Stimulated activated memory B cell treated with anti-CD40 and anti-IgM and Interleukin-4, amounts not matched to agents 10 μg/mL and 1 μg/mL and 100 μg/mL, for 72 hours (primary cell): ENCODE measurements at regions not wholly inside any gene's neighbourhood (a gene's known extent, or its start where the extent isn't known, plus 50 kb on each side); places are given as distances from the start of the nearest gene placed in this dataset.

ENCODE experiments used
- ATAC-seq: fragments of 150-1000 bp; cut with Tn5 transposase; 2 replicates; pipeline ENCODE4 v1.10.0; 2021
- H3K27ac Mint-ChIP-seq: one replicate; pipeline ENCODE4 v1.8.0; 2022; ENCODE audit warnings: mild to moderate bottlenecking, mixed read lengths
- H3K27me3 Mint-ChIP-seq: one replicate; pipeline ENCODE4 v1.8.0; 2022; ENCODE audit warnings: mixed read lengths
- H3K36me3 Mint-ChIP-seq: one replicate; pipeline ENCODE4 v1.8.0; 2022; ENCODE audit warnings: mixed read lengths
- H3K4me1 Mint-ChIP-seq: one replicate; pipeline ENCODE4 v1.8.0; 2022; ENCODE audit warnings: mixed read lengths
- H3K4me3 Mint-ChIP-seq: one replicate; pipeline ENCODE4 v1.8.0; 2022; ENCODE audit warnings: mild to moderate bottlenecking, moderate library complexity, mixed read lengths
- H3K9me3 Mint-ChIP-seq: one replicate; pipeline ENCODE4 v1.8.0; 2022; ENCODE audit warnings: mixed read lengths

DNA sequence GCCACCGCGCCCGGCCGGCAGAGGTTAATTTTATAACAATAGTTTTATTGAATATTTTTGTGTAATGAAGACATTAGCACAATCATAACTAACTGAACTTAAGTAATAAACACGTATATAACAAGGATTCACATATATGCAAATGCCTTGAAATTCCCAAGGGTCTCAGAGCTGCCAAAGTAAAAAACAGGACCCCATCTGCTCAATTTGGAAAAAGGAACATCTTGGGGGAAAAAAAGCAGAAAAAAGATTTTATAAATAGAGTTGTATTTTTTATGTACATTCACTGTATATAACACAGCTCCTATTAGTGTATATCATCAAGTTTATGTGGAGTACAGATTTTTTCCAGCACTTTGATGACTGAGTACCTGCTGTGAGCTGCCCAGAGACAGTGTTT lies 366.7 kb downstream of the BRINP1 start:
- no peaks in the 10 kb centered on the region for H3K9me3 Mint-ChIP-seq
- no peak overlapping the region for H3K4me3 Mint-ChIP-seq
- no peak overlapping the region for H3K27ac Mint-ChIP-seq
- no peaks in the 10 kb centered on the region for H3K36me3 Mint-ChIP-seq
- H3K4me1 Mint-ChIP-seq = no peaks in the 10 kb centered on the region
- H3K27me3 Mint-ChIP-seq = no peaks in the 10 kb centered on the region
- no peak for ATAC-seq

DNA sequence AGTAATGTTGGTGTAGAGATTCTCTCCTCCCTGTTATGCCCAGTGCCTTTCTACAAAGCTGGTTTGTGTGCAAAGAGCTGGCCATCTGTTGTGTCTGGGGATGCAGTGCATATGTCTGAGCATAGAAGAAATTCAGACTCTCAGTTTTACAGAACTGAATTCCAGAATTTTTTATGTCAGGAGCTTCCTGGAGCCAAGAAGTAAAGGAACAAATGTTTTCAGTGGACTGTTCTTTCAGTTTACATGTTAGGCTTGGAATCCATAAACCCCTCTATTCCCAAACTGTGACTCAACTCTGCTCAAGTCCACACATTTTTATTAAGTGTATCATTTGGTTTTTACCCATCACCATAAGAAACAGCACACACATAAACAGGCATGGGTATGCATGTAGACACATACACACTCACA lies 366.0 kb downstream of the BRINP1 start:
- H3K27me3 Mint-ChIP-seq = no peaks in the 10 kb centered on the region
- H3K4me3 Mint-ChIP-seq = no peak overlapping the region
- H3K27ac Mint-ChIP-seq = no peak overlapping the region
- no peaks in the 10 kb centered on the region for H3K9me3 Mint-ChIP-seq
- H3K36me3 Mint-ChIP-seq = no peaks in the 10 kb centered on the region
- no peak for ATAC-seq
- H3K4me1 Mint-ChIP-seq = no peaks in the 10 kb centered on the region

GRCh38 chr9:119003882-119004617 lies 365.2 kb downstream of the BRINP1 start:
- H3K4me1 Mint-ChIP-seq = no peaks in the 10 kb centered on the region
- ATAC-seq = no peak
- no peaks in the 10 kb centered on the region for H3K36me3 Mint-ChIP-seq
- no peak overlapping the region for H3K4me3 Mint-ChIP-seq
- no peaks in the 10 kb centered on the region for H3K9me3 Mint-ChIP-seq
- H3K27ac Mint-ChIP-seq = no peak overlapping the region
- H3K27me3 Mint-ChIP-seq = no peaks in the 10 kb centered on the region

DNA sequence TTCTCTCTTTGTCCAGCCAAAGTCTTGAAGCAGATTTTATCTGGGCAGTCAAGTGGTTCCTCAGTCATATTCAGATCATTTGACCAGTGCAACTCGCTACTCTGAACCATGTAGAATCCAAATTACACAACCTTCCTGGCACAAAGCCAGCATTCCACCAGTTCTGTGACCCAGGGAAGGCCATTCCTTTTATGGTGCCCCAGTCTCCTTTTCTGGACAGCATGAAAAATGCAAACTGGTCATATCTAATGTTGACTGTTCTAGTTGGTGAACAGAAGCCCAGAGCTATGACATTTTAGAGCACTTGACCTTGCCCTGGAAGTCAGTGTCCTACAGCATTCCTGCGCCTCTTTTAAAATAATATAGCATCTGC lies 364.6 kb downstream of the BRINP1 start:
- H3K4me3 Mint-ChIP-seq = no peak overlapping the region
- no peak overlapping the region for H3K27ac Mint-ChIP-seq
- no peaks in the 10 kb centered on the region for H3K27me3 Mint-ChIP-seq
- ATAC-seq = no peak
- H3K36me3 Mint-ChIP-seq = no peaks in the 10 kb centered on the region
- H3K4me1 Mint-ChIP-seq = no peaks in the 10 kb centered on the region
- H3K9me3 Mint-ChIP-seq = no peaks in the 10 kb centered on the region

GRCh38 chr9:119005162-119005561 lies 364.1 kb downstream of the BRINP1 start:
- no peaks in the 10 kb centered on the region for H3K36me3 Mint-ChIP-seq
- no peak for ATAC-seq
- H3K4me3 Mint-ChIP-seq = no peak overlapping the region
- no peaks in the 10 kb centered on the region for H3K9me3 Mint-ChIP-seq
- no peaks in the 10 kb centered on the region for H3K4me1 Mint-ChIP-seq
- H3K27me3 Mint-ChIP-seq = no peaks in the 10 kb centered on the region
- H3K27ac Mint-ChIP-seq = no peak overlapping the region

GRCh38 chr9:119009249-119009648 lies 360.0 kb downstream of the BRINP1 start:
- no peaks in the 10 kb centered on the region for H3K4me1 Mint-ChIP-seq
- H3K9me3 Mint-ChIP-seq = no peaks in the 10 kb centered on the region
- H3K36me3 Mint-ChIP-seq = no peaks in the 10 kb centered on the region
- no peak overlapping the region for H3K27ac Mint-ChIP-seq
- ATAC-seq = no peak
- no peaks in the 10 kb centered on the region for H3K27me3 Mint-ChIP-seq
- no peak overlapping the region for H3K4me3 Mint-ChIP-seq

DNA sequence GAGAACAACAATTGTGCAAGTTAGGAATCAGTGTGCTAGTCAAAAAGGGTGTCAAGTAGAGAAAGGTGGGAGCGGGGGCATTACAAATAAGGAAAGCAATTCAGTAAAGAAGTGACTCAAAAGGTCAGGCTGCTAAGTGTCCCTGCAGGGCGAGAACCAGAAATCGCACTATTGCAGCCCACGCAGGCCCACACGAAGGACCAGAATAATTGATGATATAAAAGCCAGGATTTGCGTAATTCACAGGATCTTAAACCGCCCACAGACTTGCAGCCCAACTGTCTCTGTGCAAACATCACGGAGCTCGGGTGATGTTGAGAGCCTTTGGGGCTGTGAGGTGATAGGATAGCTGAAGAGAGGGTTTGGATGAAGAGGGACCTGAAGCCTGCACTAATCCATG lies 349.0 kb downstream of the BRINP1 start:
- no peak for ATAC-seq
- no peak overlapping the region for H3K27ac Mint-ChIP-seq
- H3K4me3 Mint-ChIP-seq = no peak overlapping the region
- H3K36me3 Mint-ChIP-seq = no peaks in the 10 kb centered on the region
- H3K9me3 Mint-ChIP-seq = peaks cover 4% of the 10 kb centered on the region
- no peaks in the 10 kb centered on the region for H3K4me1 Mint-ChIP-seq
- H3K27me3 Mint-ChIP-seq = no peaks in the 10 kb centered on the region

DNA sequence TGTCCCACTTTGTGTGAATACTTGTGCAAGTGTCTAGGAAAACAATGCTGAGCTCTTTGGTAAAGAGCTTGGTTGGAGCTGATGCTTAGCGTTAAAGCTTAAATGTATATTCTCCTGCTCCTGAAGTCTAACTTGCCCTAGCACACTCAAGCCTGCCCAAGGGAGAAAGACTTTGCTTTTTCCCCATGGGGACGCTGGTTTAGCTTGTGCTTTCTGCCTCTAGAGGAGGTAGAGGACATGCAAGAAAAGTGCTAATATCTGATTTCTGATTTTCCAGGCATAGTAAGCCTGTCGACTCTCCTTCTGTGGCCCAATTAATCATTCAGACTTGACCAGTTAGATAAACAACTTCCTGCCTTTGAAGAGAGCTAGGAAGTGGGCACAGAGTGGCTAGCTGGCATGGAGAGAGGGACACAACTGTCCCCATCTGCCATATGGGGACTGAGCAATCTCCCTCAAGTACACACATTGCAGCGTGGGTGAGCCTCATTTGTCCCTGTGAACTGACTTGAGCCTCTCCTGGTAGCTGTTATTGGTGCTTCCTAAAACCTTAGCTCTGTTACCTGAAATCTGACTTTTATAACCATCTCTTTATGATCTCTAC lies 348.4 kb downstream of the BRINP1 start:
- peaks cover 3% of the 10 kb centered on the region for H3K9me3 Mint-ChIP-seq
- no peak overlapping the region for H3K4me3 Mint-ChIP-seq
- no peaks in the 10 kb centered on the region for H3K4me1 Mint-ChIP-seq
- no peaks in the 10 kb centered on the region for H3K27me3 Mint-ChIP-seq
- H3K36me3 Mint-ChIP-seq = no peaks in the 10 kb centered on the region
- no peak for ATAC-seq
- no peak overlapping the region for H3K27ac Mint-ChIP-seq

DNA sequence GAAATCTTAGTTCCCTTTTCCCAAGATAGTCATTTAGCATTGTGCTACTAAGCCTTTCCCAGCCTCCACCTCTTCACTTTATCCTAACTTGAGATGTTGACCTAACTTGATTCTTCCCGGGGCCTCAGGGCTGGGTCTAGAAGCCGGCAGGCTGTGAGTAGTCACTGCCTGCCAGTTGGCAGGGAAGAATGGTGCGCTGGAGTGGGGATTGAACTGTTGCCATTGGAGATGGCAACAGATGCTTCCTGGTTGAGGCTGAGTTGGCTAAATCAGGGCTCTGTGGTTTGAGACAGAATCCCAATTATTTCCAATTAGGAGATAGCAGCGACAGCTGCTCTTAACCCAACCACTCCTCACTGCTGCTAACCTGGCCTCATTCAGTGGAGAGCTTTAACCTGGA lies 343.1 kb downstream of the BRINP1 start:
- Mint-ChIP-seq H3K27ac (no peak overlapping the region), H3K36me3 (no peaks in the 10 kb centered on the region), H3K27me3 (no peaks in the 10 kb centered on the region), H3K9me3 (no peaks in the 10 kb centered on the region), H3K4me1 (no peaks in the 10 kb centered on the region), H3K4me3 (no peak overlapping the region)
- no peak for ATAC-seq

- H3K27me3 Mint-ChIP-seq = no peaks in the 10 kb centered on the region
- peaks cover 5% of the 10 kb centered on the region for H3K9me3 Mint-ChIP-seq
- ATAC-seq = no peak
- H3K4me1 Mint-ChIP-seq = no peaks in the 10 kb centered on the region
- no peaks in the 10 kb centered on the region for H3K36me3 Mint-ChIP-seq
- no peak overlapping the region for H3K27ac Mint-ChIP-seq
- H3K4me3 Mint-ChIP-seq = no peak overlapping the region
These were observed 341.1 kb downstream of the BRINP1 start for GRCh38 chr9:119027901-119028699.

GRCh38 chr9:119029886-119030285 lies 339.3 kb downstream of the BRINP1 start:
- H3K9me3 Mint-ChIP-seq = peaks cover 5% of the 10 kb centered on the region
- H3K4me1 Mint-ChIP-seq = no peaks in the 10 kb centered on the region
- no peaks in the 10 kb centered on the region for H3K27me3 Mint-ChIP-seq
- no peak for ATAC-seq
- H3K36me3 Mint-ChIP-seq = no peaks in the 10 kb centered on the region
- no peak overlapping the region for H3K27ac Mint-ChIP-seq
- H3K4me3 Mint-ChIP-seq = no peak overlapping the region

DNA sequence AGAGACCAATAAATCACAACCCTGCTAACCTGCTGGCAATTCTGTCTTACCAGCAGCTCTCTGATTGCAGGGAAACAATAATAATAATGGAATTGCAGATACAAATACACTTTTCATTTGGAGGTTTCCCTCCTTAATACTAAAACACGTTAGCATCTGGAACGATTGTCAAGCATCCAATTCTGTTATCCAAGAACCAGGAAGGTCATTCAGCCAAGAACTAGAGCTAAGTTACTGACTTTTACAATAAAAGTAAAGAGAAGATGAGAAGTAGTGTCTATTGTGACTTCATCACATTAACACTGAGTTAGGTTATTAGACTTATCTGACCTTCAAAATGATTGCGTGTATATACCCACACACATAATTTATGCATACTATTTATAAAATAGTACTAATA lies 335.6 kb downstream of the BRINP1 start:
- H3K4me3 Mint-ChIP-seq = no peak overlapping the region
- no peak overlapping the region for H3K27ac Mint-ChIP-seq
- H3K27me3 Mint-ChIP-seq = no peaks in the 10 kb centered on the region
- H3K9me3 Mint-ChIP-seq = peaks cover 5% of the 10 kb centered on the region
- ATAC-seq = no peak
- H3K36me3 Mint-ChIP-seq = no peaks in the 10 kb centered on the region
- H3K4me1 Mint-ChIP-seq = no peaks in the 10 kb centered on the region

- Mint-ChIP-seq H3K4me3 (no peak overlapping the region), H3K4me1 (no peaks in the 10 kb centered on the region), H3K27ac (no peak overlapping the region), H3K36me3 (no peaks in the 10 kb centered on the region), H3K27me3 (no peaks in the 10 kb centered on the region), H3K9me3 (peaks cover 3% of the 10 kb centered on the region)
- ATAC-seq = no peak
These were observed 332.3 kb downstream of the BRINP1 start for GRCh38 chr9:119036969-119037368.

- Mint-ChIP-seq H3K27me3 (no peaks in the 10 kb centered on the region), H3K4me1 (no peaks in the 10 kb centered on the region), H3K9me3 (no peaks in the 10 kb centered on the region), H3K27ac (no peak overlapping the region), H3K36me3 (no peaks in the 10 kb centered on the region), H3K4me3 (no peak overlapping the region)
- no peak for ATAC-seq
These were observed 325.2 kb downstream of the BRINP1 start for GRCh38 chr9:119043996-119044395.

DNA sequence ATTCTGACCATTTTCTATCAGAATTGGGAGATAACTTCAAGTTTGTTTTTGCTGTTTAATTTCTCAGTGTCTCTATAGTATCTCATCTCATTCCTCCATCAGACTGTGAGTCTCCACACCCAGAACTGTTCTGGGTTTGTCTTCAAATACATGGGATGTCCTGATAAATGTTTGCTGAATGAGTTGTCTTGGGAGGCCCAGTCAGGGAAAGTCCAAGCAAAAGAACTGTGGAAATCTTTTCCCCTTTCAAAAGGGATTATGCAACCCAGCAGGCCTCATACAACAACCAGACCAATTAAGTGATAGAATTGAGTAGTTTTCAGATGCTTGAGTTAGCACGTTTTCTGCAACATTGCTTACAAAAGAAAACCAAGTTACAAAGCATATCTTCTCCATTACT lies 324.4 kb downstream of the BRINP1 start:
- ATAC-seq = no peak
- H3K36me3 Mint-ChIP-seq = no peaks in the 10 kb centered on the region
- H3K9me3 Mint-ChIP-seq = no peaks in the 10 kb centered on the region
- no peaks in the 10 kb centered on the region for H3K4me1 Mint-ChIP-seq
- H3K27me3 Mint-ChIP-seq = no peaks in the 10 kb centered on the region
- no peak overlapping the region for H3K27ac Mint-ChIP-seq
- no peak overlapping the region for H3K4me3 Mint-ChIP-seq
